Posterior cingulate gyrus (tissue), 11 donors: ENCODE measurements at regions not wholly inside any gene's neighbourhood (a gene's known extent, or its start where the extent isn't known, plus 50 kb on each side); places are given as distances from the start of the nearest gene placed in this dataset.
"Not testable (repeated sequence)": the region's sequence is repeated elsewhere in the genome, so short reads cannot be mapped to it uniquely, and the experiment has no call there.

Experiments
- DNase-seq, 10 donors: peaks; one replicate each; pipeline versions ENCODE4 v3.0.0 to v3.0.0-alpha.2; 2020 to 2021; ENCODE audit warnings: mixed read lengths in 3 of 10
- intact Hi-C: fragments of 100-400 bp; cut with DNase I; formaldehyde crosslinking; loops from one replicate; pipeline ENCODE4 v1.15.1; 2023

DNA sequence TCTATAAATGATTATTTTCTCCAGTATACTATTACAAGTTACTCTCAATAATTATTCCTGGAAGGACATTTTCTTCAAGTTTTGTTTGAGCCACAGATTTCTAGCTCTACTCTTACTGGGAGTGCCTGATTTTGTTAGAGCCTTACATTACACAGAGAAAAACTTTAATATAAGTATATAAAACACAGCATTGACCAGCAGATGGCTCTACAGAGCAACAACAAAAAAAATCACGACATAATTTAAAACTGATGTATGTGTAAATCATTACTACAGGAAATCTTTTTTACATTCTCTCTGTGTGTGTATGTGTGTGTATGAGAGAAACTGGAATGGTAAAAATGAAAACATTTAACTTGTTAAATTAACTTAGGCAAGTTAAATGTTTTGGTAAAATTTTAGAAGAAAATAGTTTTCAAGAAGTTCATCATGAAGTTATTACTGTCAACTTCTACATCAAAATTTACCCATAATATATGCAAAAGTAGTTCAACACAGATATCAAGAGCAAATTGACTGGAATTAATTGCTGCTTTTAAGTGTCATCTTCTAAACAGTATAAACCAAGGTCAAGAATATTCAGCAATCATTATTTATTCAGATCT, 103.3 kb downstream of the MDH1 start:
- no peak for DNase-seq

DNA sequence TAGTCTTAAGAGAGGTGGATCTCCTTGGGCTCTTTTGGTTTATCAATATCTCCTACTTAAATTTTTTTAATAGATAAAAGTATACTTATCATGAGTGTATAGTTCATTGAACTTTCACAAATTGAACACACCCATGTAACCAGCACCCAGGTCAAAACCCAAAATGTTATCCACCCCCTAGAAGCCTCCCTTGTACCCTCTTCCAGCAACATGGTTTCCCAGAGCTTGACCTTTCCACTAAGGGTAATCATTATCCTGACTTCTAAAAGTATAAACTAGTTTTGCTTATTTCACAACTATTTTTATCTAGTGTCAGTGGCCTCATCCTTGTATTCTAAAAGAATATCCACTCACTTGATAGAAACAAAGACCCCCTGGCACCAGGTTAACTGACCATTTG, 106.8 kb downstream of the MDH1 start:
- DNase-seq, result no peak
- intact Hi-C loops, result loop anchor here (10.0 kb wide), 2 partner anchors 349 to 629 kb away; no protein-coding TSS in a partner anchor

More for the DNA sequence above, 103.3 kb downstream of the MDH1 start:
- intact Hi-C loops, result loop anchor here (10.0 kb wide), 2 partner anchors 353 to 633 kb away; no protein-coding TSS in a partner anchor

DNA sequence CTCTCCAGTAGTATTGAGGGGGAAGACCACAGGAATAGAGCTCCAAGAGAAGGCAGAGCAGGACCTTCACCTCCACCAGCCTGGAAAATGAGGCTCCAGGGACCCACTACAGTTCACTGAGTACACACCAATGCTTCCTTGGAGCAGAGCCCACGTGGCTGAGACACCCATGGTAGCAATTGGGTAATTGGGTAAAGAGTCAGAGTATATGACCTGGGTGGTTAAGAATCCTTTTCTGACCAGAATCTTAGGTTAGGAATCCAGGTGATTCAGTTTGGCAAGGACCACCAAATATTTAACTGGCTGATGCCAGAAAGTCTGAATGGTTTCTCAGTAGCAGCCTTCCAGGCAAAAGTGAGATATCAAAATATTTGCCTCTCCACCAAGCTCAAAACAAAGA, 107.7 kb downstream of the MDH1 start:
- DNase-seq, result no peak
- intact Hi-C loops, result loop anchor here (10.0 kb wide), 2 partner anchors 348 to 628 kb away; no protein-coding TSS in a partner anchor

DNA sequence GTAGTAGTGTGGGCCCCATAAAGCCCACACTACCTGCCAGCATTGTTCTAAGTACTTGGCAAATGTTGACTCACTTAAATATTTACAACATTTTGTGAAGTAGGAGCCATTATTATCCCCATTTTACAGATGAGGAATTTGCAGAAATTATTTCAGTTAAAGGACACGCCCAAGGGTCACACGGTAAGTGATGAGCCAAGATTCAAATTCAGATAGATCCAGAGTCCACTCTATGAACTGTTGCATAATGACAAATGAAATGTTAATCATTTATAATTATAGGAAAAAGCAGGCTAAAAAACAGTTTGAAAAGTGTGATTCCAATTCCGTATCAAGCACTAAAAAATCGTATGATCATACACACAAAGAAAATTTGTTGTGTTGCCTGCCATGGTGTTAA, 108.4 kb downstream of the MDH1 start:
- intact Hi-C loops, result loop anchor here (10.0 kb wide), 2 partner anchors 348 to 628 kb away; no protein-coding TSS in a partner anchor
- DNase-seq, result no peak

DNA sequence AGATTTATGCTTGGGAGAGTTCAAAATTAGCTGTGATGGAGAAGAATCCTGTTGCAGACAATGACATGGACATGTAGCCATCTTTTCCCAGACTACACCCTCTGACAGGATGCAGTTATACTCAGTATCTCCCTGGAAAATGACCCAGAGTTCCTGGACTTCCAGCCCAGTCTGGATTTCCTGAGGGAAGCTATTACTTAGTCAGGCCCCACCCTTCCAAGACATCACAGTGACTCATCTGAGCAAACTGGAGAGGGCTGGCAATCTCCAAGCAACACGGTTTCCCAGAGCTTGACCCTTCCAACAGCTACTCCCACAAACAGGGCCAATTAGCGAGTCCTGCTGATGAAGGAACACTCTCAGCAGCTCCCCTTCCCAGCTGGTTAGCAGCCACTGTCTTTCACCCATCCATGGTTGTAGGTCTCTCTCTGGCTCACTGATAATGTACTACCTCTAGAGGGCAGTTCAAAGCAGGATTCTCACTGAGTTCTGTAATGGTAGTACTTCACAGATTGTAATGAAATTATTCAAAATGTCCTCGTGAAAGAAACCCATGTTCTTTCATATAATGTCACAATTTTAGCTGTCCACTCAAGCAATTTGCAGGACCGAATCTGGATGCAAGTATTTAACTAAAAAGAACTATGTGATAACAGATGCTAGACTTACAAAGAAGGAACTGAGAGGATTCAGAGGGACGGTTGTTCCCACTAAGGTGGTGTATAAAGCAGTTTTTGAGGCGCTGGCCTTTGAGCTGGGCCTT, 110.2 kb downstream of the MDH1 start:
- intact Hi-C loops, result loop anchor here (1.0 to 10.0 kb wide), 4 partner anchors 162 to 626 kb away; no protein-coding TSS in a partner anchor
- peak in 3 of 10 donors; percentile 8 to 18 (median 13) for DNase-seq

DNA sequence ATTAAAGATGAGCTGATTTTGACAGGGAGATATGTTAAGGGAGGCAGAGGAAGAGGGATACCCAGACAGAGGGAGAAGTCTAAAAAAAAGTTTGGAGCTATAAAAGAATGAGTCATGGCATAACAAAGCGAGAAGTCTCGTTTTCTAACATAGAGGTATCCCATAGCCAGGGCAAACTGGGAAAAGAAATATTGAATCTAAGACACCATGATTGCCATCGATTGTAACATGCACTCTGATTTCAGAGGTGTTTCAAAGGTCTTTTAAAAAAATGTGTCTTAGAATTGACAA, 110.7 kb downstream of the MDH1 start:
- intact Hi-C loops, result loop anchor here (1.0 to 10.0 kb wide), 4 partner anchors 162 to 625 kb away; no protein-coding TSS in a partner anchor
- DNase-seq, result no peak

DNA sequence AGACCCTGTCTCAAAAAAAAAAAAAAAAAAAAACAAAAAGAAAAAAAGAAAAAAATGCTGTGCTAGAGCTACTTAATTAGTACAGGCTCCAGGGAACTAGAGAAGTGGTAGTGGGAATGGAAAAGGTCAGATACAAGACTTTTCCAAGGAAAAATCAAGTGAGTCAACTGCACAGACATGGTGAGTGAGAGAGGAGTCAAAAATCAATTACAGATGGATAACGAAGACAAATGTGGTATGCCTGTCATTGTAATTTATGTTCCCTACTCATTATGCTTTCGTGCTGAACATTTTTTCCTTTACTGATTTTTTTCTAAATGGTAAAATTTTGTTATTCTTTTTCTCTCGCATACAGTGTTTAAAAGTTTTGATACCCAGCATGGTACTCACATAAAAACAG, 111.5 kb downstream of the MDH1 start:
- intact Hi-C loops, result no loop called here
- no peak for DNase-seq

GRCh38 chr2:63701406-63701805, 112.6 kb downstream of the MDH1 start:
- intact Hi-C loops, result no loop called here
- DNase-seq, result no peak

DNA sequence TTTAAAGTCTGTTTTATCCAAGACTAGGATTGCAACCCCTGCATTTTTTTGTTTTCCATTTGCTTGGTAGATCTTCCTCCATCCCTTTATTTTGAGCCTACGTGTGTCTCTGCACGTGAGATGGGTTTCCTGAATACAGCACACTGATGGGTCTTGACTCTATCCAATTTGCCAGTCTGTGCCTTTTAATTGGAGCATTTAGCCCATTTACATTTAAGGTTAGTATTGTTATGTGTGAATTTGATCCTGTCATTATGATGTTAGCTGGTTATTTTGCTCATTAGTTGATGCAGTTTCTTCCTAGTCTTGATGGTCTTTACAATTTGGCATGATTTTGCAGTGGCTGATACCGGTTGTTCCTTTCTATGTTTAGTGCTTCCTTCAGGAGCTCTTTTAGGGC, 117.3 kb downstream of the MDH1 start:
- DNase-seq, intact Hi-C loops: not testable (repeated sequence)

GRCh38 chr2:63710732-63711131, 122.0 kb downstream of the MDH1 start:
- no peak for DNase-seq
- intact Hi-C loops, result no loop called here

DNA sequence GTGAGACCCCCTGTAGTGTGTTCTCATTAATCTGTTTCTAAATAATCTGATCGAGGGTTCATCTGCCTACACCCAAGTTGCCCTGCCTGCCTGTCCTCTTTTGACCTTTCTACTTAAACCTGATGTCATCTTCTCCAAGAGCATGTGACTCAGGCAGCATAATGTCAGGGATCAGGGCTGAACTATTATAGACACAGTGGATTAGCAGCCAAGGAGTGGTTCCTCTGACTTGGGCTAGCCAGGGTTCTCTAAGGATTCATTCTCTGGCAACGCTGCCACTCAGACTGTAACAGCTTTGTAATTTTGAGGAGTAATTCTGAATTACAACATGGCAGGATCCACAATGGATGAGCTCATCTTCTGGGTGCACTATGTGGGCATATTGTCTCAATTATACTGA, 124.0 kb downstream of the MDH1 start:
- no peak for DNase-seq
- intact Hi-C loops, result no loop called here

GRCh38 chr2:63716146-63716545, 125.5 kb upstream of the UGP2 start:
- DNase-seq, result no peak
- intact Hi-C loops, result no loop called here

GRCh38 chr2:63719052-63719451, 122.6 kb upstream of the UGP2 start:
- no peak for DNase-seq
- intact Hi-C loops, result no loop called here

GRCh38 chr2:63721082-63721424, 120.6 kb upstream of the UGP2 start:
- no peak for DNase-seq
- intact Hi-C loops, result no loop called here

DNA sequence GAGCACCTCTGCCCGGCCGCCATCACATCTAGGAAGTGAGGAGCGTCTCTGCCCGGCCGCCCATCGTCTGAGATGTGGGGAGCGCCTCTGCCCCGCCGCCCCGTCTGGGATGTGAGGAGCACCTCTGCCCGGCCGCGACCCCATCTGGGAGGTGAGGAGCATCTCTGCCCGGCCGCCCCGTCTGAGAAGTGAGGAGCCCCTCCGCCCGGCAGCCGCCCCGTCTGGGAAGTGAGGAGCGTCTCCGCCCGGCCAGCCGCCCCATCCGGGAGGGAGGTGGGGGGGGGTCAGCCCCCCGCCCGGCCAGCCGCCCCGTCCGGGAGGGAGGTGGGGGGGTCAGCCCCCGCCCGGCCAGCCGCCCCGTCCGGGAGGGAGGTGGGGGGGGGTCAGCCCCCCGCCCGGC, 119.4 kb upstream of the UGP2 start:
- DNase-seq, intact Hi-C loops: not testable (repeated sequence)

DNA sequence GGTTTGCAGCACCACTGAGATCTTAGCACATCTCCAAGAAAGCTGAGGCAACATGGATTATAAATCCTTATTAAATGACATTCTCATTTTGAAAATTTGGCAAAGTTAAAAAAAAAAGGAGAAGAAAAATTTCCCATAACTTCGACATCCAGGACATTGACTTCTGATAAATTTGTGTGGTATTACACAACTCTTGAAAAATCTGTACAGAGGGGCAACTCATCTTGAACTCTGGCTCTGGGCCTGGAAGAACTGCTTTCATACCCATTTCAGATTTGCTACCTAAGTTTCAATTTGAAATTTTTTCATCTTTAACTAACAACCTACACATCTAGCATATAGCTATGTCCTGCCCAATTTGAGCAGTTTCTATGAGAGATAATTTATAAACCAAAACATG, 118.0 kb upstream of the UGP2 start:
- no peak for DNase-seq
- intact Hi-C loops, result no loop called here

GRCh38 chr2:63725212-63725611, 116.5 kb upstream of the UGP2 start:
- DNase-seq, intact Hi-C loops: not testable (repeated sequence)

DNA sequence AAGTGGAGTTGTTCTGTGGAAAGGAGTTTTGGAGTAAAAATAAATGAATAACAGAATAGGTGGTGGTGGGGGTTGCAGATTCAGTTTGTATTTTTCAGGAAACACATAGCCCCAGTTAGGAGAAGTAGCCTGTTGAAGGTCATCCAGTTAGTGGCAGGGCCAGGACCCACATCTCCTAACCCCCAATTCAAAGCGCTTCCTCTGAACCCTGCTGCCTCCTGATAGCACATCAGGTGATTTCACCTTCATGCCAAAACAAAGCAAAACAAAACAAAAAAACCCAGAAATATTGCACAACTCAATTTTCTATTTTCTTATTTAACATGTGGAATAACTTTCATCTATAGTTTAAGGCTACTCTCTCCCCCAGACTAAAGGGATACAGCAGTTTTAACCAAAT, 112.3 kb upstream of the UGP2 start:
- intact Hi-C loops, result no loop called here
- DNase-seq, result no peak

DNA sequence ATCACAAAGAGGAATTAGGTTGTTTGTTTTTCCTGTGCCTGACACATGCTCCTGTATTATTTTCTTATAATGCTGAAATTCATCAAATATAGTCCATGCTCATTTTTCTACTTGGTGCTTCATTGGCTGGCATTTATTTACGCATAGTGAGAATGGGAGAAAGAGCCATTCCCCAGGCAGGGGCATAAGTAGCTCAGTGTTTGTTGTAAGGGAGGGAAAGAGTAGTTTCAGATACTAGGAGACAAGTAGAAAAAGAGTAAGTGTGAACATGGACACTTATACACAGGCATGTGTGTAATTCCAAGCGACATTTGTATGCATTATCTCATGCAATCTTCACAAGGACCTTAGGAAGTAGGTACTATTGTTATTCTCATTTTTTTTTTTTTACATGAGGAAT, 111.9 kb upstream of the UGP2 start:
- intact Hi-C loops, result no loop called here
- no peak for DNase-seq

GRCh38 chr2:63734510-63734909, 107.2 kb upstream of the UGP2 start:
- intact Hi-C loops, result no loop called here
- no peak for DNase-seq

DNA sequence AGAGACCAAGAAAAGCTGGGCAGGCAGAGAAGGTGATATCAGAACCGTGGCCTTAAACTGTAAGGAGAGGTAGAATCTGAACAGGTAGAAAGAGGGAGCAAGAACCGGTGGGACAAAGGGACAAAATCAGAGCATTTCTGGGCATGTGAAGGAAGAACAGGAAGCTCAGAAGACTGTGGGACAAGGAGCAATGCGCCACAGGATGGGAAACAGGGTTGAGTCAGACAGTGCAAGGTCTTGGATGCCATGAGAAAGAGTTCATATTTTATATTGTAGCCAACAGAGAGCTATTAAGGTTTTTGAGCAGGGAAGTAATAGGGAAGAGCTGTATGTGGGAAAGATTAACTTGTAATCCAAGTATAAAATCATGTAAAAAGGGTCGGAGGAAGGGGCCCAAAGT, 106.4 kb upstream of the UGP2 start:
- no peak for DNase-seq
- intact Hi-C loops, result no loop called here

DNA sequence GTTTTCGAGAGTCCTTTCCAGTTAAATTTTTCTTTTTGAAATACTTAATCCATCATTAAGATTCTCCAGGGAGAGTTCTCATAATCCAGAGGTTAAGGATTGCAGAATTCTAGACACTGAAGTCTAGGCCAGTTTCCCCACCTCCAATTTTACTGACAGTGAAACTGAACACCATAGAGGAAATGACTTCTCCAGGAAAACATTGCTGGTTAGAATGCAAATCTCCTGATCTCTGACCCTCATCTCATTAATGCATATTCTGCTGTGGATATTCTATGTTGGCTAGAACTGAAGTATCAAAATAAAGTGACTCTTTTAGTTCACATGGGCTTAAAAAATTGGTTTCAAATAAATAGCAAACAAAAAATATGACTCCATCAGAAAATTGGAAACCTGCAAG, 105.8 kb upstream of the UGP2 start:
- no peak for DNase-seq
- intact Hi-C loops, result no loop called here
